H9 (cell line): ENCODE measurements at regions not wholly inside any gene's neighbourhood (a gene's known extent, or its start where the extent isn't known, plus 50 kb on each side); places are given as distances from the start of the nearest gene placed in this dataset.

Experiments used
- DNase-seq: peaks from one replicate; pipeline ENCODE4 v3.0.0-alpha.2; 2017
- H2AFZ ChIP-seq: one replicate; pipeline ENCODE4 v1.6.1; 2013; ENCODE audit warnings: mild to moderate bottlenecking, low read length, control low read depth, moderate library complexity
- H2AK5ac ChIP-seq: 2 replicates; pipeline ENCODE4 v1.6.1; 2013; ENCODE audit warnings: low read length, control low read depth, mixed read lengths; ENCODE audit not compliant: insufficient read length
- H2BK120ac ChIP-seq: one replicate; pipeline ENCODE4 v1.6.1; 2013; ENCODE audit warnings: low read depth, mild to moderate bottlenecking, low read length, control low read depth, inconsistent platforms; ENCODE audit not compliant: poor library complexity, severe bottlenecking
- H2BK12ac ChIP-seq: 2 replicates; pipeline ENCODE4 v1.6.1; 2013; ENCODE audit warnings: low read length, control low read depth, mixed read lengths, low read depth; ENCODE audit not compliant: insufficient read length
- H2BK15ac ChIP-seq: 2 replicates; pipeline ENCODE4 v1.6.1; 2013; ENCODE audit warnings: low read depth, low read length, control low read depth
- H2BK20ac ChIP-seq: one replicate; pipeline ENCODE4 v1.6.1; 2013; ENCODE audit warnings: low read depth, mild to moderate bottlenecking, low read length, control low read depth, inconsistent platforms; ENCODE audit not compliant: poor library complexity, severe bottlenecking
- H2BK5ac ChIP-seq: 2 replicates; pipeline ENCODE4 v1.6.1; 2013; ENCODE audit warnings: low read length, control low read depth, mixed read lengths; ENCODE audit not compliant: insufficient read length
- H3K14ac ChIP-seq: 2 replicates; pipeline ENCODE4 v1.6.1; 2013; ENCODE audit warnings: low read length, control low read depth; ENCODE audit not compliant: insufficient read depth
- H3K18ac ChIP-seq: 2 replicates; pipeline ENCODE4 v1.6.1; 2013; ENCODE audit warnings: low read depth, mild to moderate bottlenecking, mixed read lengths, low read length, control low read depth; ENCODE audit not compliant: insufficient read length
- H3K23ac ChIP-seq: 2 replicates; pipeline ENCODE4 v1.6.1; 2013; ENCODE audit warnings: low read length, control low read depth, mixed read lengths, low read depth; ENCODE audit not compliant: insufficient read length
- H3K23me2 ChIP-seq: 2 replicates; pipeline ENCODE4 v1.6.1; 2013; ENCODE audit warnings: low read depth, mild to moderate bottlenecking, mixed read lengths, low read length, control low read depth; ENCODE audit not compliant: insufficient read length, poor library complexity, severe bottlenecking
- H3K27ac ChIP-seq: 2 replicates; pipeline ENCODE4 v1.5.1; 2013; ENCODE audit warnings: low read length, control low read depth, mixed read lengths, low read depth; ENCODE audit not compliant: insufficient read length
- H3K27me3 ChIP-seq: 2 replicates; pipeline ENCODE4 v1.6.1; 2013; ENCODE audit warnings: low read length, control low read depth, inconsistent platforms; ENCODE audit not compliant: insufficient read depth
- H3K4ac ChIP-seq: 2 replicates; pipeline ENCODE4 v1.6.1; 2013; ENCODE audit warnings: low read depth, mild to moderate bottlenecking, control low read depth, inconsistent platforms, low read length, moderate library complexity
- H3K4me1 ChIP-seq: 2 replicates; pipeline ENCODE4 v1.6.1; 2013; ENCODE audit warnings: low read length, control low read depth, inconsistent platforms; ENCODE audit not compliant: insufficient read depth
- H3K4me2 ChIP-seq: 2 replicates; pipeline ENCODE4 v1.6.1; 2013; ENCODE audit warnings: low read length, control low read depth, mixed read lengths; ENCODE audit not compliant: insufficient read length, insufficient read depth
- H3K56ac ChIP-seq: 2 replicates; pipeline ENCODE4 v1.6.1; 2013; ENCODE audit warnings: low read depth, mild to moderate bottlenecking, mixed read lengths, low read length, control low read depth; ENCODE audit not compliant: insufficient read length
- H3K79me1 ChIP-seq: 2 replicates; pipeline ENCODE4 v1.6.1; 2013; ENCODE audit warnings: low read depth, mild to moderate bottlenecking, moderate library complexity, low read length, control low read depth, inconsistent platforms; ENCODE audit not compliant: insufficient read depth, poor library complexity, severe bottlenecking
- H3K79me2 ChIP-seq: 2 replicates; pipeline ENCODE4 v1.6.1; 2013; ENCODE audit warnings: low read length, control low read depth, inconsistent platforms; ENCODE audit not compliant: insufficient read depth
- H3K9ac ChIP-seq: 2 replicates; pipeline ENCODE4 v1.6.1; 2013; ENCODE audit warnings: low read length, control low read depth, mixed read lengths; ENCODE audit not compliant: insufficient read length; ENCODE audit errors: extremely low read depth
- H3K9me3 ChIP-seq: one replicate; pipeline ENCODE4 v1.6.1; 2013; ENCODE audit warnings: low read depth, low read length, inconsistent platforms; ENCODE audit not compliant: control insufficient read depth
- H3T11ph ChIP-seq: one replicate; pipeline ENCODE4 v1.6.1; 2013; ENCODE audit warnings: mild to moderate bottlenecking, low read length, control low read depth, inconsistent platforms
- H4K20me1 ChIP-seq: one replicate; pipeline ENCODE4 v1.6.1; 2013; ENCODE audit not compliant: control insufficient read depth, insufficient read length, insufficient read depth
- H4K5ac ChIP-seq: 2 replicates; pipeline ENCODE4 v1.6.1; 2013; ENCODE audit warnings: low read depth, mild to moderate bottlenecking, mixed read lengths, low read length, control low read depth; ENCODE audit not compliant: insufficient read length
- H4K8ac ChIP-seq: replicated peaks from 2 replicates; pipeline ENCODE4 v1.6.1; 2013; ENCODE audit warnings: low read length, control low read depth, mixed read lengths, low read depth; ENCODE audit not compliant: insufficient read length
- H4K91ac ChIP-seq: 2 replicates; pipeline ENCODE4 v1.6.1; 2013; ENCODE audit warnings: low read depth, mild to moderate bottlenecking, moderate library complexity, mixed read lengths, low read length, control low read depth; ENCODE audit not compliant: insufficient read length
- H3K27ac Mint-ChIP-seq, 3 experiments: 2 replicates in 2 of 3; 3 replicates in 1 of 3; pipeline ENCODE4 v1.8.0; 2020 to 2021; ENCODE audit warnings: mixed read lengths in 3 of 3, mild to moderate bottlenecking in 1 of 3, moderate library complexity in 1 of 3
- H3K27me3 Mint-ChIP-seq: 2 replicates; pipeline ENCODE4 v1.8.0; 2021; ENCODE audit warnings: low read depth, mild to moderate bottlenecking, moderate library complexity, mixed read lengths
- H3K36me3 Mint-ChIP-seq, 3 experiments: 2 replicates in 2 of 3; 3 replicates in 1 of 3; pipeline ENCODE4 v1.8.0; 2020 to 2021; ENCODE audit warnings: low read depth in 3 of 3, mixed read lengths in 3 of 3; ENCODE audit not compliant: insufficient read depth in 1 of 3
- H3K4me1 Mint-ChIP-seq, 2 experiments: 2 replicates each; pipeline ENCODE4 v1.8.0; 2020; ENCODE audit warnings: mixed read lengths in 2 of 2
- H3K4me3 Mint-ChIP-seq, 2 experiments: 2 replicates in 1 of 2; 3 replicates in 1 of 2; pipeline ENCODE4 v1.8.0; 2020 to 2021; ENCODE audit warnings: mild to moderate bottlenecking in 2 of 2, mixed read lengths in 2 of 2, moderate library complexity in 1 of 2
- H3K9me3 Mint-ChIP-seq, 2 experiments: 2 replicates in 1 of 2; 3 replicates in 1 of 2; pipeline ENCODE4 v1.8.0; 2020; ENCODE audit warnings: mild to moderate bottlenecking in 2 of 2, mixed read lengths in 2 of 2, moderate library complexity in 1 of 2
- CTCF ChIP-seq: fragments of 200-600 bp; sonication (generic); conservative IDR thresholded peaks from 3 replicates; pipeline ENCODE4 v1.8.0; 2021; ENCODE audit warnings: antibody characterized with exemption, mild to moderate bottlenecking
- WGBS: extraction: QIAGEN DNeasy Blood & Tissue Kit; methylation state at CpG from one replicate; pipeline ENCODE4 v1.1.7; 2013; ENCODE audit warnings: missing lambda C conversion rate, low lambda C conversion rate, mixed read lengths; ENCODE audit not compliant: insufficient read length; ENCODE audit errors: extremely low coverage; 5-methylcytosine and 5-hydroxymethylcytosine counted together

GRCh38 chr20:11156922-11157321, 483.1 kb upstream of the JAG1 start:
- WGBS = no CpG with 5 or more reads among the region's 3 CpGs

More at GRCh38 chr20:11156922-11157321, 483.1 kb upstream of the JAG1 start:
- H3K27ac Mint-ChIP-seq = no peak overlapping the region
- no peak overlapping the region for H3T11ph ChIP-seq
- no peaks in the 10 kb centered on the region for H4K20me1 ChIP-seq
- H3K27ac ChIP-seq = no peak overlapping the region
- no peaks in the 10 kb centered on the region for H3K27me3 ChIP-seq
- no peak overlapping the region for H2BK5ac ChIP-seq
- no peak overlapping the region for H2BK120ac ChIP-seq
- H4K8ac ChIP-seq = no peak overlapping the region
- H3K23ac ChIP-seq = no peak overlapping the region
- no peak overlapping the region for H2AFZ ChIP-seq
- no peak overlapping the region for H4K91ac ChIP-seq
- H3K14ac ChIP-seq = no peak overlapping the region
- no peaks in the 10 kb centered on the region for H3K4me1 ChIP-seq
- no peaks in the 10 kb centered on the region for H3K9me3 ChIP-seq
- DNase-seq = no peak
- H3K9me3 Mint-ChIP-seq = no peaks in the 10 kb centered on the region
- no peaks in the 10 kb centered on the region for H3K36me3 Mint-ChIP-seq
- H2BK12ac ChIP-seq = no peak overlapping the region
- no peak overlapping the region for H3K18ac ChIP-seq
- no peaks in the 10 kb centered on the region for H3K27me3 Mint-ChIP-seq
- H3K23me2 ChIP-seq = no peaks in the 10 kb centered on the region
- no peak overlapping the region for H3K9ac ChIP-seq
- no peak overlapping the region for H4K5ac ChIP-seq
- H3K79me1 ChIP-seq = no peaks in the 10 kb centered on the region
- H2BK15ac ChIP-seq = no peak overlapping the region
- no peaks in the 10 kb centered on the region for H3K79me2 ChIP-seq
- no peak overlapping the region for H2AK5ac ChIP-seq
- no peak for TF ChIP-seq CTCF
- no peak overlapping the region for H3K4me3 Mint-ChIP-seq
- H3K4me1 Mint-ChIP-seq = no peaks in the 10 kb centered on the region
- no peak overlapping the region for H3K4me2 ChIP-seq
- H3K56ac ChIP-seq = no peak overlapping the region
- no peak overlapping the region for H3K4ac ChIP-seq
- H2BK20ac ChIP-seq = no peak overlapping the region
